ENCODE measurements at regions not wholly inside any gene's neighbourhood (a gene's known extent, or its start where the extent isn't known, plus 50 kb on each side); places are given as distances from the start of the nearest gene placed in this dataset.

- Mint-ChIP-seq H3K27me3 (ENCODE audit: low read depth) (no peaks in the 10 kb centered on the region; the same call in 1 of the 2 replicates), H3K27ac (no peak overlapping the region), H3K4me1 (peaks cover 18% of the 10 kb centered on the region), H3K9me3 (no peaks in the 10 kb centered on the region), H3K36me3 (no peaks in the 10 kb centered on the region), H3K4me3 (no peak overlapping the region)
- ChIA-PET POLR2A (no interaction called here), CTCF (no interaction called here)
- DNase-seq (ENCODE audit: low spot score) (no peak), ATAC-seq (no peak)
- no peak for TF ChIP-seq E2F5 (CRISPR knock-in tag; IDR thresholded peaks at IDR 0.05)
- TF ChIP-seq FOXK1 (CRISPR knock-in tag; IDR thresholded peaks at IDR 0.05): no peak
- TF ChIP-seq TCF7 (CRISPR knock-in tag; IDR thresholded peaks at IDR 0.05; ENCODE audit: low read depth): no peak
- no peak for TF ChIP-seq CREM (CRISPR knock-in tag; IDR thresholded peaks at IDR 0.05)
- no peak for TF ChIP-seq NR1H2 (CRISPR knock-in tag; IDR thresholded peaks at IDR 0.05)
- TF ChIP-seq SMAD4 (CRISPR knock-in tag; IDR thresholded peaks at IDR 0.05): no peak
- no peak for TF ChIP-seq ETV6 (CRISPR knock-in tag; IDR thresholded peaks at IDR 0.05)
- TF ChIP-seq FOXP1 (CRISPR knock-in tag; IDR thresholded peaks at IDR 0.05; ENCODE audit: borderline replicate concordance): no peak
- no peak for TF ChIP-seq EMX1 (CRISPR knock-in tag; IDR thresholded peaks at IDR 0.05)
- TF ChIP-seq, protein P1, sequence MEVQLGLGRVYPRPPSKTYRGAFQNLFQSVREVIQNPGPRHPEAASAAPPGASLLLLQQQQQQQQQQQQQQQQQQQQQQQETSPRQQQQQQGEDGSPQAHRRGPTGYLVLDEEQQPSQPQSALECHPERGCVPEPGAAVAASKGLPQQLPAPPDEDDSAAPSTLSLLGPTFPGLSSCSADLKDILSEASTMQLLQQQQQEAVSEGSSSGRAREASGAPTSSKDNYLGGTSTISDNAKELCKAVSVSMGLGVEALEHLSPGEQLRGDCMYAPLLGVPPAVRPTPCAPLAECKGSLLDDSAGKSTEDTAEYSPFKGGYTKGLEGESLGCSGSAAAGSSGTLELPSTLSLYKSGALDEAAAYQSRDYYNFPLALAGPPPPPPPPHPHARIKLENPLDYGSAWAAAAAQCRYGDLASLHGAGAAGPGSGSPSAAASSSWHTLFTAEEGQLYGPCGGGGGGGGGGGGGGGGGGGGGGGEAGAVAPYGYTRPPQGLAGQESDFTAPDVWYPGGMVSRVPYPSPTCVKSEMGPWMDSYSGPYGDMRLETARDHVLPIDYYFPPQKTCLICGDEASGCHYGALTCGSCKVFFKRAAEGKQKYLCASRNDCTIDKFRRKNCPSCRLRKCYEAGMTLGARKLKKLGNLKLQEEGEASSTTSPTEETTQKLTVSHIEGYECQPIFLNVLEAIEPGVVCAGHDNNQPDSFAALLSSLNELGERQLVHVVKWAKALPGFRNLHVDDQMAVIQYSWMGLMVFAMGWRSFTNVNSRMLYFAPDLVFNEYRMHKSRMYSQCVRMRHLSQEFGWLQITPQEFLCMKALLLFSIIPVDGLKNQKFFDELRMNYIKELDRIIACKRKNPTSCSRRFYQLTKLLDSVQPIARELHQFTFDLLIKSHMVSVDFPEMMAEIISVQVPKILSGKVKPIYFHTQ (CRISPR knock-in tag; IDR thresholded peaks at IDR 0.05): no peak
- no peak for TF ChIP-seq PRRX2 (CRISPR knock-in tag; IDR thresholded peaks at IDR 0.05)
- TF ChIP-seq, protein P2, sequence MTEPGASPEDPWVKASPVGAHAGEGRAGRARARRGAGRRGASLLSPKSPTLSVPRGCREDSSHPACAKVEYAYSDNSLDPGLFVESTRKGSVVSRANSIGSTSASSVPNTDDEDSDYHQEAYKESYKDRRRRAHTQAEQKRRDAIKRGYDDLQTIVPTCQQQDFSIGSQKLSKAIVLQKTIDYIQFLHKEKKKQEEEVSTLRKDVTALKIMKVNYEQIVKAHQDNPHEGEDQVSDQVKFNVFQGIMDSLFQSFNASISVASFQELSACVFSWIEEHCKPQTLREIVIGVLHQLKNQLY (CRISPR knock-in tag; IDR thresholded peaks at IDR 0.05): no peak
- TF ChIP-seq STAT6 (CRISPR knock-in tag; conservative IDR thresholded peaks at IDR 0.05; ENCODE audit: low read depth): no peak
- no peak for TF ChIP-seq CDX4 (CRISPR knock-in tag; IDR thresholded peaks at IDR 0.05; ENCODE audit: borderline replicate concordance)
- TF ChIP-seq, protein P3, sequence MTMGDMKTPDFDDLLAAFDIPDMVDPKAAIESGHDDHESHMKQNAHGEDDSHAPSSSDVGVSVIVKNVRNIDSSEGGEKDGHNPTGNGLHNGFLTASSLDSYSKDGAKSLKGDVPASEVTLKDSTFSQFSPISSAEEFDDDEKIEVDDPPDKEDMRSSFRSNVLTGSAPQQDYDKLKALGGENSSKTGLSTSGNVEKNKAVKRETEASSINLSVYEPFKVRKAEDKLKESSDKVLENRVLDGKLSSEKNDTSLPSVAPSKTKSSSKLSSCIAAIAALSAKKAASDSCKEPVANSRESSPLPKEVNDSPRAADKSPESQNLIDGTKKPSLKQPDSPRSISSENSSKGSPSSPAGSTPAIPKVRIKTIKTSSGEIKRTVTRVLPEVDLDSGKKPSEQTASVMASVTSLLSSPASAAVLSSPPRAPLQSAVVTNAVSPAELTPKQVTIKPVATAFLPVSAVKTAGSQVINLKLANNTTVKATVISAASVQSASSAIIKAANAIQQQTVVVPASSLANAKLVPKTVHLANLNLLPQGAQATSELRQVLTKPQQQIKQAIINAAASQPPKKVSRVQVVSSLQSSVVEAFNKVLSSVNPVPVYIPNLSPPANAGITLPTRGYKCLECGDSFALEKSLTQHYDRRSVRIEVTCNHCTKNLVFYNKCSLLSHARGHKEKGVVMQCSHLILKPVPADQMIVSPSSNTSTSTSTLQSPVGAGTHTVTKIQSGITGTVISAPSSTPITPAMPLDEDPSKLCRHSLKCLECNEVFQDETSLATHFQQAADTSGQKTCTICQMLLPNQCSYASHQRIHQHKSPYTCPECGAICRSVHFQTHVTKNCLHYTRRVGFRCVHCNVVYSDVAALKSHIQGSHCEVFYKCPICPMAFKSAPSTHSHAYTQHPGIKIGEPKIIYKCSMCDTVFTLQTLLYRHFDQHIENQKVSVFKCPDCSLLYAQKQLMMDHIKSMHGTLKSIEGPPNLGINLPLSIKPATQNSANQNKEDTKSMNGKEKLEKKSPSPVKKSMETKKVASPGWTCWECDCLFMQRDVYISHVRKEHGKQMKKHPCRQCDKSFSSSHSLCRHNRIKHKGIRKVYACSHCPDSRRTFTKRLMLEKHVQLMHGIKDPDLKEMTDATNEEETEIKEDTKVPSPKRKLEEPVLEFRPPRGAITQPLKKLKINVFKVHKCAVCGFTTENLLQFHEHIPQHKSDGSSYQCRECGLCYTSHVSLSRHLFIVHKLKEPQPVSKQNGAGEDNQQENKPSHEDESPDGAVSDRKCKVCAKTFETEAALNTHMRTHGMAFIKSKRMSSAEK (CRISPR knock-in tag; IDR thresholded peaks at IDR 0.05; ENCODE audit: borderline replicate concordance): no peak
- TF ChIP-seq, protein P4, sequence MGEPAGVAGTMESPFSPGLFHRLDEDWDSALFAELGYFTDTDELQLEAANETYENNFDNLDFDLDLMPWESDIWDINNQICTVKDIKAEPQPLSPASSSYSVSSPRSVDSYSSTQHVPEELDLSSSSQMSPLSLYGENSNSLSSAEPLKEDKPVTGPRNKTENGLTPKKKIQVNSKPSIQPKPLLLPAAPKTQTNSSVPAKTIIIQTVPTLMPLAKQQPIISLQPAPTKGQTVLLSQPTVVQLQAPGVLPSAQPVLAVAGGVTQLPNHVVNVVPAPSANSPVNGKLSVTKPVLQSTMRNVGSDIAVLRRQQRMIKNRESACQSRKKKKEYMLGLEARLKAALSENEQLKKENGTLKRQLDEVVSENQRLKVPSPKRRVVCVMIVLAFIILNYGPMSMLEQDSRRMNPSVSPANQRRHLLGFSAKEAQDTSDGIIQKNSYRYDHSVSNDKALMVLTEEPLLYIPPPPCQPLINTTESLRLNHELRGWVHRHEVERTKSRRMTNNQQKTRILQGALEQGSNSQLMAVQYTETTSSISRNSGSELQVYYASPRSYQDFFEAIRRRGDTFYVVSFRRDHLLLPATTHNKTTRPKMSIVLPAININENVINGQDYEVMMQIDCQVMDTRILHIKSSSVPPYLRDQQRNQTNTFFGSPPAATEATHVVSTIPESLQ (CRISPR knock-in tag; IDR thresholded peaks at IDR 0.05): no peak
- TF ChIP-seq, protein P5, sequence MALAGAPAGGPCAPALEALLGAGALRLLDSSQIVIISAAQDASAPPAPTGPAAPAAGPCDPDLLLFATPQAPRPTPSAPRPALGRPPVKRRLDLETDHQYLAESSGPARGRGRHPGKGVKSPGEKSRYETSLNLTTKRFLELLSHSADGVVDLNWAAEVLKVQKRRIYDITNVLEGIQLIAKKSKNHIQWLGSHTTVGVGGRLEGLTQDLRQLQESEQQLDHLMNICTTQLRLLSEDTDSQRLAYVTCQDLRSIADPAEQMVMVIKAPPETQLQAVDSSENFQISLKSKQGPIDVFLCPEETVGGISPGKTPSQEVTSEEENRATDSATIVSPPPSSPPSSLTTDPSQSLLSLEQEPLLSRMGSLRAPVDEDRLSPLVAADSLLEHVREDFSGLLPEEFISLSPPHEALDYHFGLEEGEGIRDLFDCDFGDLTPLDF (CRISPR knock-in tag; IDR thresholded peaks at IDR 0.05): no peak
- no peak for TF ChIP-seq TEAD4 (CRISPR knock-in tag; IDR thresholded peaks at IDR 0.05)
- no peak for TF ChIP-seq AFF4 (CRISPR knock-in tag; IDR thresholded peaks at IDR 0.05; ENCODE audit: borderline replicate concordance)
These were observed 329.3 kb upstream of the BRINP1 start for GRCh38 chr9:119698535-119698934.
